H7 (cell line): ENCODE measurements at regions not wholly inside any gene's neighbourhood (a gene's known extent, or its start where the extent isn't known, plus 50 kb on each side); places are given as distances from the start of the nearest gene placed in this dataset.

Experiments
- DNase-seq: peaks from one replicate; pipeline ENCODE4 v3.0.0; 2012
- H3K27me3 ChIP-seq: 2 replicates; pipeline ENCODE4 v1.6.0; 2011; ENCODE audit warnings: mild to moderate bottlenecking, low read length; ENCODE audit not compliant: control insufficient read depth, insufficient read depth
- H3K36me3 ChIP-seq: replicated peaks from 2 replicates; pipeline ENCODE4 v1.5.1; 2011; ENCODE audit warnings: low read length; ENCODE audit not compliant: control insufficient read depth, insufficient read depth
- H3K4me3 ChIP-seq: 2 replicates; pipeline ENCODE4 v1.5.1; 2011; ENCODE audit warnings: low read depth, mild to moderate bottlenecking, control low read depth, low read length, moderate library complexity; ENCODE audit not compliant: insufficient read depth

GRCh38 chr9:14500705-14501104 lies 186.8 kb upstream of the NFIB start:
- DNase-seq = no peak
- H3K4me3 ChIP-seq = no peak overlapping the region
- no peaks in the 10 kb centered on the region for H3K36me3 ChIP-seq
- H3K27me3 ChIP-seq = no peaks in the 10 kb centered on the region

DNA sequence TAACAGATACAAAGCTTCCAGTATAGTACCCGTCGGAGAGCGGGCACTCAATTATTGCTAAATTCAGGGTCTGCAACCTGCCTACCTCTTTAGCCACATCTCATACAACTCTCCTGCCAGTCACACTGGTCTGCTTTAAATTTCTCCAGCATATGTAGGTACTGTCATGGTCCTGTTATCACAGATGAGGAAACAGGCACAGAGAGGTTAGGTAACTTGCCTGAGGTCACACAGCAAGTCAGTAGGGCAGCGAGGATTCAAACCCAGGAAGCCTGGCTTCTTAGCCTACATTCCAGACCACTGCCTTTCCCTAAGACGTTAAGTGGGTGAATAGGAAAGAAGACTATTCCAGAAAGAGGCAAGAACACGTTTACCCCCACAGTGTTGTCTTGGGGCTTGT lies 186.0 kb upstream of the NFIB start:
- DNase-seq = no peak
- Histone ChIP-seq H3K27me3 (no peaks in the 10 kb centered on the region), H3K36me3 (no peaks in the 10 kb centered on the region), H3K4me3 (no peak overlapping the region)

- H3K4me3 ChIP-seq = no peak overlapping the region
- no peaks in the 10 kb centered on the region for H3K36me3 ChIP-seq
- no peaks in the 10 kb centered on the region for H3K27me3 ChIP-seq
- DNase-seq = no peak
Observed at GRCh38 chr9:14498824-14499223, 184.9 kb upstream of the NFIB start.

DNA sequence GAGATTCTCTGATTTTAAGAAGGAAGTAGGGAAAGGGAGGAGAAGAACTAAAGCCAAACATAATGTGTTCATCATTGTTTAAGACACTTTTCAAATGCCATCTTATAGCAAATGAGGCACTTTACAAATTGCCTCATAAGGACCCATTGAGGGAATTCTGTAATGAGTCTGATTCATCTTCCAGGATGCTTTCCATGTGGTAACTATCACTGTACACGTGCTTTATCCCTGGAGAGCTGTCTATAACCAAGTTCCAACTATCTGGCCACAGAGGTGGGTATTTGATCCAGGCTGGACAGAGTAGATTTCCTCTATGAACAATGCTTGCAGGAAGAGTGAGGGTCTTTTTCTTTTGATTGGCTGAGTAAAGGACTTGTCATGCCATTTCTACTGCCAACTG lies 183.5 kb upstream of the NFIB start:
- Histone ChIP-seq H3K4me3 (no peak overlapping the region), H3K27me3 (no peaks in the 10 kb centered on the region), H3K36me3 (no peaks in the 10 kb centered on the region)
- no peak for DNase-seq

DNA sequence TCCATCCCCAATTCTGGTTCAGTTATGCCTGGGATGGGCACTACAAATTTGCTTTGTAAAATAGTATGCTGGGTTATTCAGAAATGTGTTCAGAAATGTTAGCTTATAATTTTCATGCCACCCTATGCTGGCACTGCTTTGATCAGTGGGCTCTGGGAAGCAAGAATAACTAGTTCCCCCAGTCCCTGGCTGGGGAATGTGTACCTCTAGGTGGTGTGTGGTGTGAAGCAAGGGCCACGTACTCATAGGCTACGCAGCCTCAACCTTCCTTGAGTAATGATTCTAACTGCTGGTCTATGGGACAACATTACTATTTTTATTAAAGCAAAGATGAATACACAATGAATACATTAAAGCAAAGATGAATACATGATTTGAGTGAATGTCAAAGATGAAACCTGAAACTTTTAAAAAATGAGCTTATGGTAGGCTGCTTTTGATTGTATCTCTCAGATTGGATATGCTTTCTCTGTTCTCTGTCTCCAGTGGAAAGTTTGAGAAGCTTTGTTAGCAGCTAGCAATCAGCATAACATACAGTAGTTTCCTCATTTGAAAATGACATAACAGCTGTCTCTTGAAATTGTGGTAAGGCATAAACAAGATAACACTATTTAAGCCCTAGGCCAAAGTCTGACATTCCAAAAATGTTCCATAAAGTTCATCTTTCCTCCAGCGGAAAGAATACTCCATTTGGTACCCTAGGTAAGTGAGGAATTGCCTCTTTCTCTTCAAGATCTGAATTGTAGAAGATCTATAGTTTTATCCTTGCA lies 174.7 kb upstream of the NFIB start:
- DNase-seq = no peak
- Histone ChIP-seq H3K4me3 (no peak overlapping the region), H3K36me3 (no peaks in the 10 kb centered on the region), H3K27me3 (no peaks in the 10 kb centered on the region)

DNA sequence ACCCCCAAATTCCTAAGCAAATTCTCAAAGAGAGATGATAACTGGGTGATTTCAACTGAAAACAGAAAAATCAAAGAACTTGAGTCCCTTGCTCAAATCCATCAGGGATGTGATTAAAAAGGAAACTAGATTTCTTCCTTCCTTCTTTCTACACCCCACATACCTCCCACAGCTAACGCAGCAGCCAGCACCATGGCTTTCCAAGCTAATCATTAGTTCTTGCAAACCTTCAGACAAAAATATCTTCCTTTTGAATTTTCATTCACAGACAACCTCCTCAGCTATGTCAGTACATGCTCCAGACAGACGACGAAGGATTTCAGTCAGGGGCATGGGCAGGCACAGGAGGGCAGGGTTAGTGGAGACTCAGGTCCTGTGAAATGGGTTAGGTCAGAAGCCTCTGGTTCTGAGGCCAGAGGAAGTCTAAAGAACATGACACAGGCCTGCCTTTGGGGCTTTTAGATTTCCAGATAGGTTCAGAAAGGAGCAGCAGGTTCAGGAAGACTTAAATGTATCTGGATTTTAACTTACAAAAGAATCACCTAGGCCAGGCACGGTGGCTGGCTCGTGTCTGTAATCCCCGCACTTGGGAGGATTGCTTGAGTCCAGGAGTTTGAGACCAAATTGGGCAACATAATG lies 173.7 kb upstream of the NFIB start:
- DNase-seq = no peak
- Histone ChIP-seq H3K36me3 (no peaks in the 10 kb centered on the region), H3K27me3 (no peaks in the 10 kb centered on the region), H3K4me3 (no peak overlapping the region)

DNA sequence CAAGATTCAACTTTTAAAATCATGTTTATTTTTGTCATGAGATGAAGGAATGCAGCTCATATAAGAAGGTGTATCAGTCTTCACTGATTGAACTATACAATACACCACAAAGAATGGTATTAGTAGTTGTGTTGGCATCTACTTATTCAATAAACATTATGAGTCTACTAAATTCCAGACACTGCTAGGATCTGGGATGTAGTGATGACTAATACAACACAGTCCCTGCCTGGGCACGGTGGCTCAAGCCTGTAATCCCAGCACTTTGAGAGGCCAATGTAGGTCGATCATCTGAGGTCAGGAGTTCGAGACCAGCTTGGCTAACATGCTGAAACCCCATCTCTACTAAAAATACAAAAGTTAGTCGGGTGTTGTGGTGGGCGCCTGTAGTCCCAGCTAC lies 171.4 kb upstream of the NFIB start:
- Histone ChIP-seq H3K36me3 (no peaks in the 10 kb centered on the region), H3K4me3 (no peak overlapping the region), H3K27me3 (no peaks in the 10 kb centered on the region)
- no peak for DNase-seq

DNA sequence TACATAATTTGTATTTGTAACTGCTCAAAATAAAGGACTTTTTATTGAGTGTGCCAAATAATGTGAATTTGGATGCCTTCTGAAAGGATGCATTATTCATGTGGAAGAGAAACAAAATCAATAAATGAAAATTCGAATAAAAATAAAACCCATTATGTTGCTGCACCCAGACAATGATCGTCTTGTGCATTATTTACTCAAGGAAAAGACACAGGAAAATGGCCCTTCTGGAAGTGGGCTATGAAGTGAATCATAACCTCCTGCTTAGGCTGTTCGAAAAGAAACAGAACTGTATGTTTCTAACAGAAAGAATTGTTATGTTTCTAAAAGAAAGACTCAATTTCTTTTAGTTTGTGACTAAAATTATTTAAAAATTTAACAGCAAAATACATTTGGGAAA lies 168.9 kb upstream of the NFIB start:
- no peak overlapping the region for H3K4me3 ChIP-seq
- H3K27me3 ChIP-seq = no peaks in the 10 kb centered on the region
- no peaks in the 10 kb centered on the region for H3K36me3 ChIP-seq
- DNase-seq = no peak

DNA sequence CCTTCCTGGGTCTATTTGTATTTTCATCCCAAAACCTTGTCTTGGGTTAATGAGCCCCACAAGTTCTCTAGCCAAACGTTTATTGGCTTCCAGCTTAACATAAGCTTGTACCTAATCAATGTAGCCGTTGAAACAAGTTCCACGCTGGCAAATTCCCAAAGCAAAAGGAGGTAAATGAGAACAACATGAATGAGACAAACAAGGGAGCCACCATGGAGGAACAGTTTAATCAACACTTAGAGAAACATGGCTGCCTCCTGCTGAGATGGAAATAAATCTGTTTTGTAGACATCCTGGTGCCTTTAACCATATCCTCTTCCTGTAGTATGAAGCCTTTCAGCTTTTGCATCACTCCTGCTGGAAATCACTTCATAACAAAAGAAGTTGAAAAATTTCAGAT lies 166.6 kb upstream of the NFIB start:
- no peaks in the 10 kb centered on the region for H3K36me3 ChIP-seq
- no peak overlapping the region for H3K4me3 ChIP-seq
- DNase-seq = no peak

GRCh38 chr9:14479163-14479560 lies 165.2 kb upstream of the NFIB start:
- H3K36me3 ChIP-seq = no peaks in the 10 kb centered on the region
- no peaks in the 10 kb centered on the region for H3K27me3 ChIP-seq
- no peak overlapping the region for H3K4me3 ChIP-seq
- DNase-seq = no peak

More for the DNA sequence above, 166.6 kb upstream of the NFIB start:
- H3K27me3 ChIP-seq = no peaks in the 10 kb centered on the region

GRCh38 chr9:14478175-14479162 lies 164.5 kb upstream of the NFIB start:
- H3K4me3 ChIP-seq = no peak overlapping the region
- no peak for DNase-seq
- no peaks in the 10 kb centered on the region for H3K36me3 ChIP-seq
- H3K27me3 ChIP-seq = no peaks in the 10 kb centered on the region

- no peaks in the 10 kb centered on the region for H3K27me3 ChIP-seq
- H3K4me3 ChIP-seq = no peak overlapping the region
- no peaks in the 10 kb centered on the region for H3K36me3 ChIP-seq
- no peak for DNase-seq
Observed at GRCh38 chr9:14471041-14471440, 157.1 kb upstream of the NFIB start.

GRCh38 chr9:14467675-14468374 lies 153.9 kb upstream of the NFIB start:
- Histone ChIP-seq H3K4me3 (no peak overlapping the region), H3K36me3 (no peaks in the 10 kb centered on the region), H3K27me3 (no peaks in the 10 kb centered on the region)
- no peak for DNase-seq

DNA sequence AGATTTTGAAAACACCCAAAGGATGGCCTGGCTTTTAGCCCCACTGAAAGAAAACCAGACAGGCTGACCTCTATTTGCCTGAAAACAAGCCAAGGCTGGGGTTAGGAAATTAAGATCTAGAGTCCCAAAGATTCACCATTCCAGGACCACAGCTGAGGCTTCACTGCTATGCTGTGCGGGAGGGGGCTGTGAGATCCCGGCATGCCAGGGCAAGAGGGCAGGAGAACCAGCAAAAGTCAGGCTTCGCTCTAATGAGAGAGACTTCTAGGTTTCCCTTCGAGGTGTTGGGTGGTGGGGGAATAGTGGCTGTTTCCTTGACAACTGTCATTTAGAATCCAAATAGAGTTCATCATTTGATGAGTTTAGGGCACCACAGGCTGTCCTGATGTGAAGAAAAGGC lies 152.9 kb upstream of the NFIB start:
- Histone ChIP-seq H3K4me3 (no peak overlapping the region), H3K27me3 (no peaks in the 10 kb centered on the region), H3K36me3 (no peaks in the 10 kb centered on the region)
- peak; percentile 42 for DNase-seq
